Transverse colon (tissue), 4 donors: ENCODE measurements at regions not wholly inside any gene's neighbourhood (a gene's known extent, or its start where the extent isn't known, plus 50 kb on each side); places are given as distances from the start of the nearest gene placed in this dataset.

ENCODE experiments used
- DNase-seq: peaks from one replicate; pipeline ENCODE4 v3.0.0-alpha.2; 2019
- H3K27ac ChIP-seq, 4 donors: fragments of 200-600 bp; sonication (generic); 2 replicates each; pipeline ENCODE4 v1.5.1; 2016 to 2018; ENCODE audit warnings: inconsistent platforms in 4 of 4
- H3K27me3 ChIP-seq: fragments of 200-600 bp; sonication (generic); 2 replicates; pipeline ENCODE4 v1.5.1; 2017; ENCODE audit warnings: inconsistent platforms
- H3K36me3 ChIP-seq, 4 donors: fragments of 200-600 bp; sonication (generic); 2 replicates each; pipeline ENCODE4 v1.5.1; 2017 to 2019; ENCODE audit warnings: inconsistent platforms in 4 of 4
- H3K4me1 ChIP-seq, 4 donors: fragments of 200-600 bp; sonication (generic); 2 replicates each; pipeline ENCODE4 v1.5.1; 2017 to 2020; ENCODE audit warnings: inconsistent platforms in 4 of 4
- H3K4me3 ChIP-seq, 4 donors: fragments of 200-600 bp; sonication (generic); 1 replicate in 1 of 4; 2 replicates in 3 of 4; pipeline versions ENCODE4 v1.5.1 to v1.6.1; 2017 to 2019; ENCODE audit warnings: inconsistent platforms in 4 of 4
- H3K9me3 ChIP-seq, 2 donors: fragments of 200-600 bp; sonication (generic); 2 replicates each; pipeline ENCODE4 v1.5.1; 2017 to 2019; ENCODE audit warnings: inconsistent platforms in 2 of 2
- EP300 ChIP-seq: sonication (generic); formaldehyde crosslinking; IDR thresholded peaks from one replicate; pipeline ENCODE4 v1.6.1; 2017; ENCODE audit warnings: antibody characterized with exemption, low read depth
- POLR2A ChIP-seq: fragments of 450-650 bp; IDR thresholded peaks from one replicate; pipeline ENCODE4 v1.6.1; 2016; ENCODE audit warnings: antibody characterized with exemption, mild to moderate bottlenecking, moderate library complexity
- POLR2AphosphoS5 ChIP-seq, 3 donors: sonication (generic); formaldehyde crosslinking; IDR thresholded peaks; one replicate each; pipeline ENCODE4 v1.6.1; 2016; ENCODE audit warnings: antibody characterized with exemption in 3 of 3
- WGBS, 2 donors: methylation state at CpG; one replicate each; pipeline ENCODE4 v1.1.5; 2018; ENCODE audit warnings: low coverage in 1 of 2; 5-methylcytosine and 5-hydroxymethylcytosine counted together
- in situ Hi-C, 4 donors: fragments of 200-750 bp; cut with MboI; loops; one replicate each; pipeline versions ENCODE4 v1.15.0 to v1.15.1; 2017; ENCODE audit warnings: low sequenced_read_pairs in 3 of 4, low pct_ligation_motif_present in 1 of 4, low pct_unique_long_range_greater_than_20kb in 1 of 4
- intact Hi-C: fragments of 100-400 bp; cut with DNase I; formaldehyde crosslinking; loops from one replicate; pipeline ENCODE4 v1.15.1; 2023; ENCODE audit warnings: low total_unique reads
- small RNA-seq, 4 donors: library from RNA; depleted of rRNA; stranded (forward); fragments of <200 nt; gene quantifications; one replicate each; pipeline ENCODE3, GENCODE V24; 2016

- no peaks in the 10 kb centered on the region for H3K9me3 ChIP-seq
- intact Hi-C loops (no loop called here), in situ Hi-C loops (no loop called here)
- H3K36me3 ChIP-seq, result no peaks in the 10 kb centered on the region
- no peak overlapping the region for H3K27ac ChIP-seq
- no peak overlapping the region for H3K4me3 ChIP-seq
- no peak for DNase-seq
- 26 to 44% methylated on average over 3 of the region's 3 CpGs for WGBS, 2 donors
- TF ChIP-seq EP300 (no peak), POLR2A (no peak)
- H3K4me1 ChIP-seq, result no peaks in the 10 kb centered on the region
- H3K27me3 ChIP-seq, result peaks cover 66% of the 10 kb centered on the region
These were observed 51.6 kb upstream of the HOXC13 start for GRCh38 chr12:53887006-53887405.

- H3K4me3 ChIP-seq, result no peak overlapping the region
- TF ChIP-seq POLR2AphosphoS5 (IDR thresholded peaks at IDR 0.05), result no peak
- in situ Hi-C loops, result no loop called here
- intact Hi-C loops, result no loop called here
- H3K27ac ChIP-seq, result no peak overlapping the region
- no peaks in the 10 kb centered on the region for H3K9me3 ChIP-seq
- H3K36me3 ChIP-seq, result no peaks in the 10 kb centered on the region
- 69 to 75% methylated on average over 2 of the region's 2 CpGs for WGBS, 2 donors
- no peak for DNase-seq
- no peaks in the 10 kb centered on the region for H3K4me1 ChIP-seq
- peaks cover 66% of the 10 kb centered on the region for H3K27me3 ChIP-seq
These were observed 50.8 kb upstream of the HOXC13 start for GRCh38 chr12:53887881-53888280.

Small RNAs in the stretch of these regions (small RNA-seq; reads per million reads assigned to genes)
- gene RN7SKP289, result 0 reads per million in 4 donors
